GM12878 (cell line): ENCODE measurements at regions not wholly inside any gene's neighbourhood (a gene's known extent, or its start where the extent isn't known, plus 50 kb on each side); places are given as distances from the start of the nearest gene placed in this dataset.

Experiments used
- ATAC-seq: fragments of 200-7000 bp; cut with Tn5 transposase; 3 replicates; pipeline ENCODE4 v1.9.1; 2020; ENCODE audit warnings: mild to moderate bottlenecking, moderate library complexity
- BruUV-seq: library from RNA; stranded (reverse); fragments of 400-500 nt; replicated peaks from 2 replicates; lab custom pipeline; 2021; lab: Mats Ljungman, UMichigan
- CTCF ChIA-PET: fragments of 300-600 bp; sonication (Branson Sonifier 250); formaldehyde crosslinking; extraction: SDS; loops from one replicate; lab custom pipeline; 2021; ENCODE audit warnings: inconsistent platforms; lab: Yijun Ruan, JAX
- POLR2A ChIA-PET: fragments of 350-600 bp; formaldehyde crosslinking; extraction: SDS; loops from one replicate; lab custom pipeline; 2021; ENCODE audit warnings: inconsistent platforms; lab: Charles Lee
- RAD21 ChIA-PET: fragments of 300-600 bp; sonication (Branson Sonifier 250); formaldehyde crosslinking; loops from one replicate; lab custom pipeline; 2023; ENCODE audit warnings: antibody characterized with exemption; ENCODE audit not compliant: unreplicated experiment; lab: Charles Lee
- SMC1A ChIA-PET: fragments of 300-600 bp; sonication (Branson Sonifier 250); formaldehyde crosslinking; loops from one replicate; lab custom pipeline; 2023; ENCODE audit not compliant: unreplicated experiment, uncharacterized antibody; lab: Charles Lee
- DNase-seq: peaks from one replicate; pipeline ENCODE4 v3.0.0-alpha.2; 2011; ENCODE audit warnings: low read depth, low spot score
- FAIRE-seq: peaks from 3 replicates; lab custom pipeline; 2011; peaks lifted over from hg19 to GRCh38; lab: Jason Lieb, UNC
- H2AFZ ChIP-seq: 2 replicates; pipeline ENCODE4 v1.6.0; 2011; ENCODE audit warnings: low read depth, low read length, control low read depth; ENCODE audit not compliant: control insufficient read depth
- H3K27ac ChIP-seq: 2 replicates; pipeline ENCODE4 v1.5.1; 2011; ENCODE audit warnings: control low read depth; ENCODE audit not compliant: control insufficient read depth, insufficient read depth
- H3K27me3 ChIP-seq, 2 experiments: replicated peaks in 1 of 2; 2 replicates each; pipeline versions ENCODE4 v1.6.0 to v1.6.1; 2011; ENCODE audit warnings: low read length in 1 of 2; ENCODE audit not compliant: control insufficient read depth in 2 of 2, insufficient read depth in 2 of 2
- H3K36me3 ChIP-seq, 2 experiments: 2 replicates each; pipeline ENCODE4 v1.5.1; 2011; ENCODE audit warnings: low read length in 1 of 2; ENCODE audit not compliant: control insufficient read depth in 2 of 2, insufficient read depth in 2 of 2
- H3K4me1 ChIP-seq: 2 replicates; pipeline ENCODE4 v1.6.1; 2011; ENCODE audit warnings: mild to moderate bottlenecking, low read length, moderate library complexity, mixed read lengths; ENCODE audit not compliant: control insufficient read depth, insufficient read depth
- H3K4me2 ChIP-seq: 2 replicates; pipeline ENCODE4 v1.6.0; 2011; ENCODE audit warnings: control low read depth; ENCODE audit not compliant: control insufficient read depth, insufficient read depth
- H3K4me3 ChIP-seq: fragments of 200-600 bp; sonication (generic); 2 replicates; pipeline ENCODE4 v1.5.1; 2016
- H3K79me2 ChIP-seq: 2 replicates; pipeline ENCODE4 v1.6.0; 2011; ENCODE audit warnings: low read length; ENCODE audit not compliant: control insufficient read depth, insufficient read depth
- H3K9ac ChIP-seq: 2 replicates; pipeline ENCODE4 v1.8.0; 2011; ENCODE audit warnings: low read length, control low read depth, mixed read lengths; ENCODE audit not compliant: control insufficient read depth, insufficient read depth
- H3K9me3 ChIP-seq: replicated peaks from 3 replicates; pipeline ENCODE4 v1.5.1; 2011; ENCODE audit warnings: mild to moderate bottlenecking, low read length; ENCODE audit not compliant: control insufficient read depth, insufficient read depth
- H4K20me1 ChIP-seq: 2 replicates; pipeline ENCODE4 v1.6.0; 2011; ENCODE audit not compliant: control insufficient read depth, insufficient read depth
- CBX5 ChIP-seq: sonication (generic); IDR thresholded peaks from 2 replicates; pipeline ENCODE4 v1.6.1; 2016; ENCODE audit warnings: low read depth, moderate library complexity, mild to moderate bottlenecking, inconsistent platforms
- CHD1 ChIP-seq: IDR thresholded peaks from 2 replicates; pipeline ENCODE4 v1.6.1; 2012; ENCODE audit warnings: low read depth, low read length, improper control_type of control experiment
- FOXK2 ChIP-seq: fragments of 450-650 bp; IDR thresholded peaks from 2 replicates; pipeline ENCODE4 v1.6.1; 2017; ENCODE audit warnings: mild to moderate bottlenecking, moderate library complexity
- HDGF ChIP-seq: fragments of 450-650 bp; IDR thresholded peaks from 2 replicates; pipeline ENCODE4 v1.6.1; 2016; ENCODE audit warnings: antibody characterized with exemption
- MYB ChIP-seq: fragments of 150-350 bp; IDR thresholded peaks from 2 replicates; pipeline ENCODE4 v1.6.1; 2014; ENCODE audit warnings: mild to moderate bottlenecking, low read depth, low read length, borderline replicate concordance
- POLR2AphosphoS2 ChIP-seq: IDR thresholded peaks from 2 replicates; pipeline ENCODE4 v1.6.1; 2011; ENCODE audit warnings: low read depth, mild to moderate bottlenecking, low read length, improper control_type of control experiment, moderate library complexity
- RBBP5 ChIP-seq: fragments of 200-600 bp; sonication (generic); conservative IDR thresholded peaks from 2 replicates; pipeline ENCODE4 v1.6.1; 2016
- RCOR1 ChIP-seq: conservative IDR thresholded peaks from 2 replicates; pipeline ENCODE4 v1.6.1; 2012; ENCODE audit warnings: low read depth, low read length, improper control_type of control experiment
- SUZ12 ChIP-seq: fragments of 200-600 bp; sonication (generic); IDR thresholded peaks from one replicate; pipeline ENCODE4 v1.6.1; 2018; ENCODE audit warnings: antibody characterized with exemption, mild to moderate bottlenecking; ENCODE audit not compliant: unreplicated experiment
- TCF7 ChIP-seq: IDR thresholded peaks from 2 replicates; pipeline ENCODE4 v1.6.1; 2014; ENCODE audit warnings: antibody characterized with exemption, borderline replicate concordance
- ZZZ3 ChIP-seq: IDR thresholded peaks from 2 replicates; pipeline ENCODE4 v1.6.1; 2011; ENCODE audit warnings: low read depth; ENCODE audit not compliant: control insufficient read depth, insufficient read length
- WGBS: methylation state at CpG from one replicate; pipeline ENCODE4 v1.1.6; 2016; ENCODE audit warnings: low lambda C conversion rate; ENCODE audit not compliant: insufficient replicate concordance, insufficient coverage; ENCODE audit errors: missing lambda C conversion rate; 5-methylcytosine and 5-hydroxymethylcytosine counted together
- in situ Hi-C: fragments of 300-500 bp; cut with MboI; formaldehyde crosslinking; loops from 9 replicates; pipeline ENCODE4 v1.14.3; 2018; ENCODE audit warnings: mixed read lengths
- intact Hi-C: fragments of 100-400 bp; cut with micrococcal nuclease; formaldehyde crosslinking; loops from one replicate; pipeline ENCODE4 v1.14.2; 2022; ENCODE audit not compliant: unreplicated experiment
- TF ChIP-seq, protein P1 (sequence below): IDR thresholded peaks from 2 replicates; pipeline ENCODE4 v1.6.1; 2011; ENCODE audit warnings: mild to moderate bottlenecking, low read depth, low read length, moderate library complexity; ENCODE audit not compliant: insufficient replicate concordance
- TF ChIP-seq, protein P2 (sequence below): IDR thresholded peaks from 2 replicates; pipeline ENCODE4 v1.6.1; 2011; ENCODE audit warnings: borderline replicate concordance, low read depth, mild to moderate bottlenecking, moderate library complexity, low read length; ENCODE audit not compliant: insufficient read depth, poor library complexity, severe bottlenecking
- TF ChIP-seq, protein P3 (sequence below): fragments of 450-650 bp; IDR thresholded peaks from 2 replicates; pipeline ENCODE4 v1.6.1; 2017; ENCODE audit warnings: mild to moderate bottlenecking, moderate library complexity
- TF ChIP-seq, protein P4 (sequence below): IDR thresholded peaks from 2 replicates; pipeline ENCODE4 v1.6.1; 2012; ENCODE audit warnings: low read depth, low read length, improper control_type of control experiment

DNA sequence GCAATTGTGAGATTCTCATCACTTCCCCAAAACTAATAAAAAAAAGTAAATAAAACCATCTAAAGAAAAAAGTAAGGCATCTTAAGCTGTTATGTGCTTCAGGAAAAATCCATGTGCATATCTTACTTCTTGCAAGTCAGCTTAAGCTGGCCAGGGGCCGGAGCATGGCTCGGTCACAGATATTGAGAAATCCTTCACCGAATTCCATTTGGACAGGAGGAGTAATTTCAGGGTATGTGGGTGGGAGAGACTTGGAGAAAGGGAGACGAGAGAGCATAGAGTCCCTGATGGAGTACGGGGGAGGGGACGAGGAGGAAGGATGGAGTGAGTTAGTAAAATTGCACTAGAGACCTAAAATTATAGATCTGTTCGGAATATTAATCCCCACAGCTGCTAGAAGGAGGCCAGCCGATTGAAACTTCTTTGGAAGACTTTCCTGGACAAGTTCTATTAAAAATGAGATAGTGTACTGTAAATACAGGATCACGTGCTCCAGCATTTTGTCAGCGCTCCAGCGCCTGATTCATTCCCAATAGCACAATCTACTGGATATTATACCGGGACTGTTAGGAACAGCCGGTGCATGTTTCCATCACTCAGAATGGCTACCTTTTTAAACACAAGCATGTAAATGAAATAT, 438.5 kb downstream of the ZNF516 start:
- no peak overlapping the region for H3K9ac ChIP-seq
- no peaks in the 10 kb centered on the region for H3K36me3 ChIP-seq
- WGBS, result 46% methylated on average over 13 of the region's 13 CpGs
- CTCF ChIA-PET, result no interaction called here
- H3K4me2 ChIP-seq, result no peak overlapping the region
- no TSS peak for BruUV-seq
- DNase-seq, result no peak
- H3K27ac ChIP-seq, result no peak overlapping the region
- no peaks in the 10 kb centered on the region for H3K79me2 ChIP-seq
- POLR2A ChIA-PET, result no interaction called here
- SMC1A ChIA-PET, result no interaction called here
- H3K27me3 ChIP-seq, result no peaks in the 10 kb centered on the region
- H4K20me1 ChIP-seq, result no peaks in the 10 kb centered on the region
- H3K9me3 ChIP-seq, result no peaks in the 10 kb centered on the region
- TF ChIP-seq TCF7 (no peak), POLR2AphosphoS2 (no peak), CBX5 (no peak), MYB (no peak), CHD1 (no peak), SUZ12 (no peak), HDGF (no peak), RCOR1 (no peak), FOXK2 (no peak), RBBP5 (no peak), ZZZ3 (no peak)
- TF ChIP-seq, protein P1, sequence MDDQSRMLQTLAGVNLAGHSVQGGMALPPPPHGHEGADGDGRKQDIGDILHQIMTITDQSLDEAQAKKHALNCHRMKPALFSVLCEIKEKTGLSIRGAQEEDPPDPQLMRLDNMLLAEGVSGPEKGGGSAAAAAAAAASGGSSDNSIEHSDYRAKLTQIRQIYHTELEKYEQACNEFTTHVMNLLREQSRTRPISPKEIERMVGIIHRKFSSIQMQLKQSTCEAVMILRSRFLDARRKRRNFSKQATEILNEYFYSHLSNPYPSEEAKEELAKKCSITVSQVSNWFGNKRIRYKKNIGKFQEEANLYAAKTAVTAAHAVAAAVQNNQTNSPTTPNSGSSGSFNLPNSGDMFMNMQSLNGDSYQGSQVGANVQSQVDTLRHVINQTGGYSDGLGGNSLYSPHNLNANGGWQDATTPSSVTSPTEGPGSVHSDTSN, result no peak
- TF ChIP-seq, protein P2, sequence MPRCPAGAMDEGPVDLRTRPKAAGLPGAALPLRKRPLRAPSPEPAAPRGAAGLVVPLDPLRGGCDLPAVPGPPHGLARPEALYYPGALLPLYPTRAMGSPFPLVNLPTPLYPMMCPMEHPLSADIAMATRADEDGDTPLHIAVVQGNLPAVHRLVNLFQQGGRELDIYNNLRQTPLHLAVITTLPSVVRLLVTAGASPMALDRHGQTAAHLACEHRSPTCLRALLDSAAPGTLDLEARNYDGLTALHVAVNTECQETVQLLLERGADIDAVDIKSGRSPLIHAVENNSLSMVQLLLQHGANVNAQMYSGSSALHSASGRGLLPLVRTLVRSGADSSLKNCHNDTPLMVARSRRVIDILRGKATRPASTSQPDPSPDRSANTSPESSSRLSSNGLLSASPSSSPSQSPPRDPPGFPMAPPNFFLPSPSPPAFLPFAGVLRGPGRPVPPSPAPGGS, result no peak
- TF ChIP-seq, protein P3, sequence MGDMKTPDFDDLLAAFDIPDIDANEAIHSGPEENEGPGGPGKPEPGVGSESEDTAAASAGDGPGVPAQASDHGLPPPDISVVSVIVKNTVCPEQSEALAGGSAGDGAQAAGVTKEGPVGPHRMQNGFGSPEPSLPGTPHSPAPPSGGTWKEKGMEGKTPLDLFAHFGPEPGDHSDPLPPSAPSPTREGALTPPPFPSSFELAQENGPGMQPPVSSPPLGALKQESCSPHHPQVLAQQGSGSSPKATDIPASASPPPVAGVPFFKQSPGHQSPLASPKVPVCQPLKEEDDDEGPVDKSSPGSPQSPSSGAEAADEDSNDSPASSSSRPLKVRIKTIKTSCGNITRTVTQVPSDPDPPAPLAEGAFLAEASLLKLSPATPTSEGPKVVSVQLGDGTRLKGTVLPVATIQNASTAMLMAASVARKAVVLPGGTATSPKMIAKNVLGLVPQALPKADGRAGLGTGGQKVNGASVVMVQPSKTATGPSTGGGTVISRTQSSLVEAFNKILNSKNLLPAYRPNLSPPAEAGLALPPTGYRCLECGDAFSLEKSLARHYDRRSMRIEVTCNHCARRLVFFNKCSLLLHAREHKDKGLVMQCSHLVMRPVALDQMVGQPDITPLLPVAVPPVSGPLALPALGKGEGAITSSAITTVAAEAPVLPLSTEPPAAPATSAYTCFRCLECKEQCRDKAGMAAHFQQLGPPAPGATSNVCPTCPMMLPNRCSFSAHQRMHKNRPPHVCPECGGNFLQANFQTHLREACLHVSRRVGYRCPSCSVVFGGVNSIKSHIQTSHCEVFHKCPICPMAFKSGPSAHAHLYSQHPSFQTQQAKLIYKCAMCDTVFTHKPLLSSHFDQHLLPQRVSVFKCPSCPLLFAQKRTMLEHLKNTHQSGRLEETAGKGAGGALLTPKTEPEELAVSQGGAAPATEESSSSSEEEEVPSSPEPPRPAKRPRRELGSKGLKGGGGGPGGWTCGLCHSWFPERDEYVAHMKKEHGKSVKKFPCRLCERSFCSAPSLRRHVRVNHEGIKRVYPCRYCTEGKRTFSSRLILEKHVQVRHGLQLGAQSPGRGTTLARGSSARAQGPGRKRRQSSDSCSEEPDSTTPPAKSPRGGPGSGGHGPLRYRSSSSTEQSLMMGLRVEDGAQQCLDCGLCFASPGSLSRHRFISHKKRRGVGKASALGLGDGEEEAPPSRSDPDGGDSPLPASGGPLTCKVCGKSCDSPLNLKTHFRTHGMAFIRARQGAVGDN, result no peak
- TF ChIP-seq, protein P4, sequence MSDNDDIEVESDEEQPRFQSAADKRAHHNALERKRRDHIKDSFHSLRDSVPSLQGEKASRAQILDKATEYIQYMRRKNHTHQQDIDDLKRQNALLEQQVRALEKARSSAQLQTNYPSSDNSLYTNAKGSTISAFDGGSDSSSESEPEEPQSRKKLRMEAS, result no peak
- in situ Hi-C loops, result no loop called here
- RAD21 ChIA-PET, result no interaction called here
- H3K4me1 ChIP-seq, result no peaks in the 10 kb centered on the region
- no peak for ATAC-seq
- no peak for FAIRE-seq
- no peak overlapping the region for H3K4me3 ChIP-seq
- intact Hi-C loops, result no loop called here
- no peak overlapping the region for H2AFZ ChIP-seq
